Suprapubic skin (tissue), 4 donors: ENCODE measurements at regions not wholly inside any gene's neighbourhood (a gene's known extent, or its start where the extent isn't known, plus 50 kb on each side); places are given as distances from the start of the nearest gene placed in this dataset.
"Not testable (repeated sequence)": the region's sequence is repeated elsewhere in the genome, so short reads cannot be mapped to it uniquely, and the experiment has no call there.

Experiments
- DNase-seq, 2 donors: peaks; one replicate each; pipeline ENCODE4 v3.0.0-alpha.2; 2019; ENCODE audit warnings: low spot score in 2 of 2
- H3K27ac ChIP-seq: fragments of 200-600 bp; sonication (generic); one replicate; pipeline ENCODE4 v1.5.1; 2019
- H3K27me3 ChIP-seq: fragments of 200-600 bp; sonication (generic); one replicate; pipeline ENCODE4 v1.5.1; 2019
- H3K36me3 ChIP-seq: fragments of 200-600 bp; sonication (generic); one replicate; pipeline ENCODE4 v1.5.1; 2019
- H3K4me1 ChIP-seq: fragments of 200-600 bp; sonication (generic); one replicate; pipeline ENCODE4 v1.5.1; 2019
- H3K4me3 ChIP-seq: fragments of 200-600 bp; sonication (generic); one replicate; pipeline ENCODE4 v1.5.1; 2019; ENCODE audit warnings: mild to moderate bottlenecking
- H3K9me3 ChIP-seq: fragments of 200-600 bp; sonication (generic); one replicate; pipeline ENCODE4 v1.5.1; 2019
- EP300 ChIP-seq: sonication (generic); formaldehyde crosslinking; IDR thresholded peaks from one replicate; pipeline ENCODE4 v1.6.1; 2017; ENCODE audit warnings: antibody characterized with exemption
- POLR2A ChIP-seq, 2 donors: fragments of 450-650 bp; IDR thresholded peaks; one replicate each; pipeline ENCODE4 v1.6.1; 2017; ENCODE audit warnings: antibody characterized with exemption in 2 of 2, mild to moderate bottlenecking in 2 of 2, moderate library complexity in 2 of 2
- POLR2AphosphoS5 ChIP-seq, 3 donors: sonication (generic); formaldehyde crosslinking; IDR thresholded peaks; one replicate each; pipeline ENCODE4 v1.6.1; 2017; ENCODE audit warnings: antibody characterized with exemption in 3 of 3
- WGBS: methylation state at CpG from one replicate; pipeline ENCODE4 v1.1.5; 2018; 5-methylcytosine and 5-hydroxymethylcytosine counted together
- TF ChIP-seq, protein P1 (sequence below), 2 donors: fragments of 200-600 bp in 1 of 2; fragments of 450-650 bp in 1 of 2; sonication (generic) in 1 of 2; IDR thresholded peaks; one replicate each; pipeline ENCODE4 v1.5.1; 2016 to 2019; ENCODE audit warnings: antibody characterized with exemption in 2 of 2, mild to moderate bottlenecking in 1 of 2, moderate library complexity in 1 of 2

DNA sequence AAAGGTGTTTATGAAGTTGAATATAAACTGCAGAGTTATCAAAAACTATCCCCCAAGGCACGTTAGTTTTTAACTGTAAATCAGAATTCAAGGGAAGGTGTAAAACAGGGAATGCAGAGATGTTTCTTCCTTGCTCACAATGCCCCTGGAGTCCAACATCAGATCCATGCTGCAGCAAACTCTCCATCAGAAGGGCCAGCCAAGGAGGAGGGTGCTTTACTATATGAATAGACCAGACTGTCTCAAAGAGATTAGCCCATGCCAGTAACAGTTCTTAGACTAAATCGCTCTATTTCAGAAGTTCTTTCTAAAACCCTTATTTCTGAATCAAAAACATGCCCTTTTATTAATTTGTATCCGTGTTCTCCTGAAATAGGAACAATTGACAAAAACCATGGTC is 362.8 kb upstream of the RPS23 start:
- Histone ChIP-seq H3K27ac (no peak overlapping the region), H3K27me3 (no peaks in the 10 kb centered on the region), H3K36me3 (no peaks in the 10 kb centered on the region), H3K4me1 (peaks cover 19% of the 10 kb centered on the region), H3K4me3 (no peak overlapping the region), H3K9me3 (no peaks in the 10 kb centered on the region)
- no peak for TF ChIP-seq EP300
- TF ChIP-seq POLR2A (IDR thresholded peaks at IDR 0.05): no peak
- TF ChIP-seq, protein P1, sequence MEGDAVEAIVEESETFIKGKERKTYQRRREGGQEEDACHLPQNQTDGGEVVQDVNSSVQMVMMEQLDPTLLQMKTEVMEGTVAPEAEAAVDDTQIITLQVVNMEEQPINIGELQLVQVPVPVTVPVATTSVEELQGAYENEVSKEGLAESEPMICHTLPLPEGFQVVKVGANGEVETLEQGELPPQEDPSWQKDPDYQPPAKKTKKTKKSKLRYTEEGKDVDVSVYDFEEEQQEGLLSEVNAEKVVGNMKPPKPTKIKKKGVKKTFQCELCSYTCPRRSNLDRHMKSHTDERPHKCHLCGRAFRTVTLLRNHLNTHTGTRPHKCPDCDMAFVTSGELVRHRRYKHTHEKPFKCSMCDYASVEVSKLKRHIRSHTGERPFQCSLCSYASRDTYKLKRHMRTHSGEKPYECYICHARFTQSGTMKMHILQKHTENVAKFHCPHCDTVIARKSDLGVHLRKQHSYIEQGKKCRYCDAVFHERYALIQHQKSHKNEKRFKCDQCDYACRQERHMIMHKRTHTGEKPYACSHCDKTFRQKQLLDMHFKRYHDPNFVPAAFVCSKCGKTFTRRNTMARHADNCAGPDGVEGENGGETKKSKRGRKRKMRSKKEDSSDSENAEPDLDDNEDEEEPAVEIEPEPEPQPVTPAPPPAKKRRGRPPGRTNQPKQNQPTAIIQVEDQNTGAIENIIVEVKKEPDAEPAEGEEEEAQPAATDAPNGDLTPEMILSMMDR (IDR thresholded peaks at IDR 0.05): no peak
- TF ChIP-seq POLR2AphosphoS5 (IDR thresholded peaks at IDR 0.05): no peak
- DNase-seq: no peak
- 50% methylated on average over 3 of the region's 3 CpGs for WGBS

DNA sequence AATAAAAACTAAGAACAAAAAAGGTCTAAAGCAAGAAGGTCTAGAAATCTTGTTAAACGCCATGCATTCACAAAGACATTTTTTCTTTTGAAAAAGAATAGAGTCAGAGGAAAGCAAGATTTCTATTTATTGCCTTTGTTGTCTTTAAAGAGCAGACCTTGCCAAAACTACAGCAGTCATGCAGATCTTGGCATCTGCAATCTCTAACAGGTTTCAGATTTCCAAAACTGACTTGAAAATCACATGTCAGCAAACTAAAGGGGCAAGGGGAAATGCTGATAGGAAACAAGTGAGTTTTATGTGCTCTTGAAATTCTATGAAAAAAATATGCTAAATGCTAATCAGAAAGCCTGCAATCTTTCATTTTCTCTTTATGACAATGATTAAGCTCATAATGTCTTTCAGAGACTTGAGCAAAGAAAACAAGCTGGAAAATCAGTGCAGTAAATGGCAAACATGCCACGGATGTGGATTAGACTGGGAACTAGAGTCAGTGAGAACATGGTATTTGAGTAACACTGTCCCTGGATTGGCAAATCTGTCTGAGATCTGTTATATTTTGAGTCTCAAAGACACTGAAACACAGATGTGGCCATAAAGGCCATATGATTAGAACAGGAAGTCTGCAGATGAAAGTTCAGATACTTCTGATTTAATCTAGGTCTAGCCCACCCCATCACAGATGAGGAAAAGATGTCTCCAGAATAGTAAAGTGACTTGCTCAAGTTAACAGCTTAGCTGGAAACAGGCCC is 361.4 kb upstream of the RPS23 start:
- Histone ChIP-seq H3K27me3 (no peaks in the 10 kb centered on the region), H3K36me3 (no peaks in the 10 kb centered on the region), H3K4me3 (no peak overlapping the region), H3K4me1 (peaks cover 19% of the 10 kb centered on the region), H3K9me3 (no peaks in the 10 kb centered on the region), H3K27ac (no peak overlapping the region)
- no peak for DNase-seq
- 43% methylated on average over 2 of the region's 2 CpGs for WGBS
- no peak for TF ChIP-seq POLR2A (IDR thresholded peaks at IDR 0.05)
- TF ChIP-seq POLR2AphosphoS5 (IDR thresholded peaks at IDR 0.05): no peak
- TF ChIP-seq, protein P1 (IDR thresholded peaks at IDR 0.05): no peak
- TF ChIP-seq EP300: no peak

DNA sequence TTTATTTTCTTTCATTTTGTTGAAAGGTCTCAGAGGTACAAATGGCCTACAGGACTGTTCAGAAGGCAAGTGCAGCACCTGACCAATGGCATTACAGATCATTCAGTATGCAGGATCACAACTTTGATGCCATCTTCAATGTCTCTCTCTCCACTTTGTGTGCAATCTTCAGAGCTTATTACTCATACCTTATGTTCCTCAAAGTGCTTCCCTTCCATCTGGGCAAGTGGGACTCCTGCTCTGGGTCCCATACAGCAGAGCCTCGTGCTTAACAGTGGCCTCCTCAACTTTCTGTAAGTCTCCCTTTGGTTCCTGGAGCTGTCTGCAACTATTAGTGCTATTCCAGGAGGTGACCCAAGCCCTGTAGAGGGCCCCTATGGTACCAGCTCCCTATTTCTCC is 358.4 kb upstream of the RPS23 start:
- no peak overlapping the region for H3K4me3 ChIP-seq
- no peak for DNase-seq
- H3K27me3 ChIP-seq: no peaks in the 10 kb centered on the region
- H3K9me3 ChIP-seq: no peaks in the 10 kb centered on the region
- H3K27ac ChIP-seq: no peak overlapping the region
- TF ChIP-seq POLR2A (IDR thresholded peaks at IDR 0.05) (no peak), POLR2AphosphoS5 (IDR thresholded peaks at IDR 0.05) (no peak), EP300 (no peak)
- TF ChIP-seq, protein P1 (IDR thresholded peaks at IDR 0.05): no peak
- H3K36me3 ChIP-seq: no peaks in the 10 kb centered on the region
- peaks cover 18% of the 10 kb centered on the region for H3K4me1 ChIP-seq
- WGBS: 100% methylated on average over 1 of the region's 1 CpG

DNA sequence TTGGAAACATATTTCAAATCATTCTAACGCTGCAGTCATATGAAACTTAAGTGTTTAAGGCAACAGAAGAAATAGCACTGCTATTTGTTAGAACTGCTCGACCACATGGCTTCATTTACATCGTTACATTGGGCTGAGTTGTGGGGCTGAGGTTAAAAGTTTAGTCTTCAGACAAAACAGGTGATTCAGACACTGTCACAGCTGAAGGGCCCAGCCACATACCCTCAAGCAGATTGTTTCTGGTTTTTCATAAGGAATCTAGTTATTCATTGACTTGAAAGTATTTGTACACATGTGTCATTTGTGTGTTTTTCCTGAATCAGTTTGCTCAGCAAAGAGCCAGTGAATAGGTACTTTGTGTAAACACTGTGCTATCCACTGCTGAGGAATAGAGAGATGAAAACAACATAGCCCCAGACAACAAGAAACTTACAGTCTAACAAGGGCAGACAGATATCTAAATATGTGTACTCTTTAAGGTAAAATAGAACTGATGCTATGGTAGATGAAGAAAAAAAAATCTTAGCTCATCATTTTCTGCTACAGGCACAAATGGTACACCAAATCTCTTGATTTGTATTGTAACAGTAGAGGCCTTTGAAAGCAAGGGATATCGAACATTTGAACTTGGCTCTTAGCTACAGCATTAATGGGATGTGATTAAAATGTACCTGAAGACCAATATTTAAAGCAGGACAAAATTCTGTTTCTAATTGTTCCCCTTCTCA is 357.6 kb upstream of the RPS23 start:
- DNase-seq: no peak
- H3K27me3 ChIP-seq: no peaks in the 10 kb centered on the region
- H3K36me3 ChIP-seq: no peaks in the 10 kb centered on the region
- no peak overlapping the region for H3K27ac ChIP-seq
- H3K9me3 ChIP-seq: no peaks in the 10 kb centered on the region
- 70% methylated on average over 4 of the region's 4 CpGs for WGBS
- TF ChIP-seq POLR2AphosphoS5 (IDR thresholded peaks at IDR 0.05): no peak
- no peak for TF ChIP-seq EP300
- no peak for TF ChIP-seq POLR2A (IDR thresholded peaks at IDR 0.05)
- TF ChIP-seq, protein P1 (IDR thresholded peaks at IDR 0.05): no peak
- peaks cover 10% of the 10 kb centered on the region for H3K4me1 ChIP-seq
- H3K4me3 ChIP-seq: no peak overlapping the region

DNA sequence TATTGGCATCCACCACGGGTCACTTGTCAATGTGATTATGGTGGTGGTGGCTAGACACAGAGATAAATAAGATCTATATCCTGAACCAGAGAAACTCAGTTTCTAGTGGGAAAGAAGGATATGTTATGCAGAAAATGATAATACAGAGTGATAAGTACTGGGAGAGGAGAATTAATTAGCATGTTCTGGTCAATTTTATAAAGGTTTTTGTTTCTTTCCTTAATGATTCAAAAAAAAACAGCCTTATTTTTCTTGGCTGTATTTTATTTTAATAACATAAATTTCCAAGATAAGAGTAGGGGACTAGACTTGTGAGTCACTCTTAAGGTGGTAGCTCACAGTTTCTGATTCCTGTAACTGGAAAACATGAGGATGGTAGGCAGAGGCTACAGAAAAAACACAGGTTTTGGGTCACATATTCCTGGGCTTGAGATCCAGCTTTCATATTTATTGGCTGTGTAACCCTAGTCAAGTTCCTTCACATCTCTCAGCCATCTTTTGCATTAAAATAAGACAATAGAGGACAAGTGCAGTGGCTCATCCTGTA is 350.3 kb upstream of the RPS23 start:
- Histone ChIP-seq H3K27me3 (no peaks in the 10 kb centered on the region), H3K36me3 (no peaks in the 10 kb centered on the region), H3K9me3 (no peaks in the 10 kb centered on the region), H3K4me3 (no peak overlapping the region), H3K27ac (no peak overlapping the region), H3K4me1 (no peaks in the 10 kb centered on the region)
- TF ChIP-seq, protein P1 (IDR thresholded peaks at IDR 0.05): no peak
- TF ChIP-seq POLR2AphosphoS5 (IDR thresholded peaks at IDR 0.05) (no peak), EP300 (no peak), POLR2A (IDR thresholded peaks at IDR 0.05) (no peak)
- DNase-seq: no peak
- WGBS: 70% methylated on average over 1 of the region's 1 CpG

DNA sequence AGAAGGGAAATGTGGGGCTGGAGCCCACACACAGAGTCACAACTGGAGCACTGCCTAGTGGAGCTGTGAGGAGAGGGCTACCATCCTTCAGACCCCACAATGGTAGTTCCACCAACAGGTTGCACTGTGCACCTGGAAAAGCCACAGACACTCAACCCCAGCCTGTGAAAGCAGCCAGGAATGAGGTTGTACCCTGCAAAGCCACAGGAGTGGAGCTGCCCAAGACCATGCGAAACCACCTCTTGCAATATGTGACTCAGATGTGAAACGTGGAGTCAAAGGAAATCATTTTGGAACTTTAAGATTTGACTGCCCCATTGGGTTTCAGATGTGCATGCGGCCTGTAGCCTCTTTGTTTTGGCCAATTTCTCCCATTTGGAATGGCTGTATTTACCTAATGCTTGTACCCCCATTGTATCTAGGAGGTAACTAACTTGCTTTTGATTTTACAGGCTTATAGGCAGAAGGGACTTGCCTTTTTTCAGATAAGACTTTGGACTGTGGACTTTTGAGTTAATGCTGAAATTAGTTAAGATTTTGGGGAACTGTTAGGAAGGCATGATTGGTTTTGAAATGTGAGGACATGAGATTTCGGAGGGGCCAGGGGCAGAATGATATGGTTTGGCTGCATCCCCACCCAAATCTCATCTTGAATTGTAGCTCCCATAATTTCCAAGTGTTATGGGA is 348.9 kb upstream of the RPS23 start:
- not testable (repeated sequence) for H3K27ac ChIP-seq, H3K4me3 ChIP-seq, DNase-seq, H3K27me3 ChIP-seq, H3K9me3 ChIP-seq, H3K36me3 ChIP-seq, H3K4me1 ChIP-seq
- 83% methylated on average over 4 of the region's 4 CpGs for WGBS

DNA sequence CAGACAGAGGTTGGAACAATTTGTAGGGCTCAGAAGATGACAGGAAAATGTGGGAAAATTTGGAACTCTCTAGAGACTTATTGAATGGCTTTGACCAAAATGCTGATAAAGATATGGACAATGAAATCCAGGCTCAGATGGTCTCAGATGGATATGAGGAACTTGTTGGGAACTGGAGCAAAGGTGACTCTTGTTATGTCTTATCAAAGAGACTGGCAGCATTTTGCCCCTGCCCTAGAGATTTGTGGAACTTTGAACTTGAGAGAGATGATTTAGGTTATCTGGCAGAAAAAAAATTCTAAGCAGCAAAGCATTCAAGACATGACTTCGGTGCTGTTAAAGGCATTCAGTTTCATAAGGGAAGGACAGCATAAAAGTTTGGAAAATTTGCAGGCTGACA is 347.9 kb upstream of the RPS23 start:
- H3K36me3 ChIP-seq, H3K9me3 ChIP-seq, H3K27me3 ChIP-seq, H3K27ac ChIP-seq, H3K4me3 ChIP-seq, H3K4me1 ChIP-seq, DNase-seq: not testable (repeated sequence)
- 85% methylated on average over 1 of the region's 1 CpG for WGBS
